ENCODE measurements at regions not wholly inside any gene's neighbourhood (a gene's known extent, or its start where the extent isn't known, plus 50 kb on each side); places are given as distances from the start of the nearest gene placed in this dataset.

GRCh38 chrX:18075603-18076002 is 145.1 kb downstream of the BEND2 start:
- TF ChIP-seq CTCF (IDR thresholded peaks at IDR 0.05; ENCODE audit: extremely low read depth in 1 of 2, insufficient read depth in 1 of 2, low read depth in 1 of 2, low read length in 2 of 2) (no peak), POLR2A (IDR thresholded peaks at IDR 0.05; ENCODE audit: low read depth, low read length) (no peak)

Measured in endothelial cell of umbilical vein (primary cell).